HG02759 (cell line): ENCODE measurements at regions not wholly inside any gene's neighbourhood (a gene's known extent, or its start where the extent isn't known, plus 50 kb on each side); places are given as distances from the start of the nearest gene placed in this dataset.
"Not testable (repeated sequence)": the region's sequence is repeated elsewhere in the genome, so short reads cannot be mapped to it uniquely, and the experiment has no call there.

Experiments used
- ATAC-seq: cut with Tn5 transposase; IDR thresholded peaks from one replicate; pipeline ENCODE4 v1.9.1; 2021; ENCODE audit warnings: mild to moderate bottlenecking, moderate library complexity; ENCODE audit not compliant: unreplicated experiment

DNA sequence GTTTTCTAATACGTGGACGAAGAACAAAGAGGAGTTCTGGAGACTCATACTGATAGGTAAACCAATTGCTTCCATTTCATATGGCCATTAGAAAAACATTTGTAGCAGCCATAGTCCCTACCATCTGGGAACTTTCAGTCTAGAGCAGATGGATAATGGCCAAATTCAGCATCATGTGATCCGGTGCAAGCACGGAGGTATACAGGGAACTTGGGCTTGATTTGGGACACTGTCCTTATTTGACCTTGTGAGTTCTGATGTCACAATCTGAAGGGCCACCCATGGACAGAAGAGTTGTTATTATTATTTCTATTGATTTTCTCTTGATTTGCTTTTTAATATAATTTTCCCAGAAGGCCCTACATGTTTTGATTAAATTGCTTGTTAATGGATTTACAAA is 154.6 kb upstream of the ZNF267 start:
- ATAC-seq = no peak

DNA sequence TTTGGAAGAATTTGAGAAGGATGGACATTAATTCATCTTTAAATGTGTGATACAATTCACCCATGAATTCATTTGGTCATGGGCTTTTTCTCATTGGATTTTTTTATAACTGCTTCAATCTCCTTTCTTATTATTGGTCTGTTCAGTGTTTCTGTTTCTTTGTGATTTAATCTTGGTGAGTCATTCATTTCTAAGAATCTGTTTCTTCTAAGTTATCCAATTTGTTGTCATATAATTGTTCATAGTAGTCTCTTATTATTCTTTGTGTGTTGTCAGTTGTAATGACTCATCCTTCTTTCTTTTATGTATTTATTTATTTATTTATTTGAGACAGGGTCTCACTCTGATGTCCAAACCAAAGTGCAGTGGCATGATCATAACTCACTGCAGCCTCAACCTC is 146.1 kb upstream of the ZNF267 start:
- no peak for ATAC-seq

DNA sequence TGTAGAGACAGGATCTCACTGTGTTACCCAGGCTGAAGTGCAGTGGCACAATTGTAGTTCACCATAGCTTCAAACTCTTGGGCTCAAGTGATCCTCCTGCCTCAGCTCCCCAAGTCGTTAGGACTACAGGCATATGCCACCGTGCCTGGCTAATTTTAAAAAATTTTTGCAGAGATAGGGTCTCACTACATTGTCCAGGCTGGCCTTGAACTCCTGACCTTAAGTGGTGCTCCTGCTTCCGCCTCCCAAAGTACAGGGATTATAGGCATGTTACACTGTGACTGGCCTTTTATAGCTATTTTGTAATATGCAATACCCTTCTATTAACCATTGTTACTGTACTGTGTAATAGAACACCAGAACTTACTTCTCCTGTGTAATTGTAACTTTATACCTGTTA is 139.3 kb upstream of the ZNF267 start:
- ATAC-seq = no peak

DNA sequence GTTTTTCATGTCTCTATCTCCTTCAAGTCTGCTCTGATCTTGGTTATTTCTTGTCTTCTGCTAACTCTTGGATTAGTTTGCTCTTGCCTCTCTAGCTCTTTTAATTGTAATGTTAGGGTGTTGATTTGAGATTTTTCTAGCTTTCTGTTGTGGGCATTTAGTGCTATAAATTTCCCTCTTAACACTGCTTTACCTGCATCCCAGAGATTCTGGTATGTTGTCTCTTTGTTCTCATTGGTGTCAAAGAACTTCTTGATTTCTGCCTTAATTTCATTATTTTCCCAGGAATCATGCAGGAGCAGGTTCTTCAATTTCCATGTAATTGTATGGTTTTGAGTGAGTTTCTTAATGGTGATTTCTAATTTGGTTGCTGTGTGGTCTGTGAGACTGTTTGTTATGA is 128.5 kb upstream of the ZNF267 start:
- not testable (repeated sequence) for ATAC-seq

- no peak for ATAC-seq
Observed at GRCh38 chr16:31745900-31746299, 127.7 kb upstream of the ZNF267 start.

- ATAC-seq = no peak
Observed at GRCh38 chr16:31754998-31755615, 118.5 kb upstream of the ZNF267 start.

- no peak for ATAC-seq
Observed at GRCh38 chr16:31764103-31764502, 109.5 kb upstream of the ZNF267 start.

DNA sequence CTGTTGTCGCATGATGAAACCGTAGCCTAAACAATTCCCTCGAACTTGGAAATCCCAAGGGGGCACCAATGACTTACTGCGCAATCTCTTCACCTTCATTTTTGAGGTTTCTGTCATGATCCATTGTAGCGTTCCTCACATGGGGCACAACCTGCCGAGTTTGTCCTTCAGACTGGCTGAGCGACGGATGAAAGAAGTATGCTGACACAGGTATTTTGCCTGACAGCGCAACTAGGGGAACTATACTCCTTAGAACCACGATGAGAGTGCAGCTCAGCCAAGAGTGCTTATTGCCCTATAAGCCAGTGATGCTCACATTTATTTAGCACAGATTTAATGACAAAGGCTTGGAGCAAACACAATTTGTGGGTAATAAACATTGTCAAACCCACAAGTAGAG is 106.3 kb upstream of the ZNF267 start:
- no peak for ATAC-seq

GRCh38 chr16:31780342-31780741 is 93.3 kb upstream of the ZNF267 start:
- no peak for ATAC-seq

- no peak for ATAC-seq
Observed at GRCh38 chr16:31785126-31785525, 88.5 kb upstream of the ZNF267 start.

GRCh38 chr16:31807086-31807485 is 66.5 kb upstream of the ZNF267 start:
- ATAC-seq = no peak

GRCh38 chr16:31810863-31811262 is 62.7 kb upstream of the ZNF267 start:
- ATAC-seq = no peak

GRCh38 chr16:31816141-31816540 is 57.5 kb upstream of the ZNF267 start:
- not testable (repeated sequence) for ATAC-seq

- ATAC-seq = no peak
Observed at GRCh38 chr16:31819386-31819785, 54.2 kb upstream of the ZNF267 start.

DNA sequence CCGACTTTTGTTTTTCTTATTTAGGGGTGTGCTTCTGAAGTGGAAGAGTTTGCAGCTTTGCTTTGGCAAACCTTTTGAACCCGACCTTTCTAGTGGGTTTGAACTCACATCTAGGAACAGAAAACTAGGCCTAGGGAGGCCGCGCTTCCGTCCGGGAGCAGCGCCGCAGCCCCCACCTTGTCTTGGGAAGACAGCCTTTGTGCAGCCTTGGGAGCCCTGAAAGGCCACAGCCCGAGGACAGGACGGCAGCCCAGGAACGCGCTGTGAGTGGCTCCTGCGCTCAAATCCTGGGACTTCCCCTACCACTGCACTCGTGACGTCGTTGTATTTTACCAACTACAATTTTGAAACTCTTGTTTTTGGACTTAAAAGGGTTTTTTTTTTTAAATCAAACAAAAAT is 53.7 kb upstream of the ZNF267 start:
- ATAC-seq = no peak
